Activated CD8-positive, alpha-beta memory T cell treated with anti-CD3 and anti-CD28 coated beads, Interleukin-2, amount 10 ng/mL, durations not matched to agents 7 days and 5 days (primary cell): ENCODE measurements at regions not wholly inside any gene's neighbourhood (a gene's known extent, or its start where the extent isn't known, plus 50 kb on each side); places are given as distances from the start of the nearest gene placed in this dataset.

ENCODE experiments used
- ATAC-seq: fragments of 150-1000 bp; cut with Tn5 transposase; one replicate; pipeline ENCODE4 v1.10.0; 2021; ENCODE audit warnings: moderate library complexity
- CTCF ChIA-PET: fragments of 350-600 bp; sonication (Branson Sonifier 250); formaldehyde crosslinking; loops from one replicate; lab custom pipeline; 2021; ENCODE audit warnings: antibody characterized with exemption; lab: Charles Lee
- DNase-seq: peaks from one replicate; pipeline ENCODE4 v3.0.0-alpha.2; 2020
- H3K27ac Mint-ChIP-seq: one replicate; pipeline ENCODE4 v1.8.0; 2021; ENCODE audit warnings: mild to moderate bottlenecking, mixed read lengths
- H3K27me3 Mint-ChIP-seq: one replicate; pipeline ENCODE4 v1.8.0; 2021; ENCODE audit warnings: mixed read lengths
- H3K36me3 Mint-ChIP-seq: one replicate; pipeline ENCODE4 v1.8.0; 2021; ENCODE audit warnings: mild to moderate bottlenecking, mixed read lengths
- H3K4me1 Mint-ChIP-seq: one replicate; pipeline ENCODE4 v1.8.0; 2021; ENCODE audit warnings: mixed read lengths
- H3K4me3 Mint-ChIP-seq: one replicate; pipeline ENCODE4 v1.8.0; 2021; ENCODE audit warnings: mild to moderate bottlenecking, moderate library complexity, mixed read lengths
- H3K9me3 Mint-ChIP-seq: one replicate; pipeline ENCODE4 v1.8.0; 2022; ENCODE audit warnings: low read depth, mixed read lengths

- H3K36me3 Mint-ChIP-seq, result no peaks in the 10 kb centered on the region
- no peak for ATAC-seq
- CTCF ChIA-PET, result no interaction called here
Measured at GRCh38 chr18:40690062-40690461, 1265.0 kb upstream of the PIK3C3 start.

GRCh38 chr18:40687399-40687798 is 1267.6 kb upstream of the PIK3C3 start:
- ATAC-seq (no peak), DNase-seq (no peak)
- no peak overlapping the region for H3K4me3 Mint-ChIP-seq
- no peaks in the 10 kb centered on the region for H3K36me3 Mint-ChIP-seq
- H3K4me1 Mint-ChIP-seq, result no peaks in the 10 kb centered on the region
- no peaks in the 10 kb centered on the region for H3K27me3 Mint-ChIP-seq
- CTCF ChIA-PET, result no interaction called here
- peaks cover 4% of the 10 kb centered on the region for H3K9me3 Mint-ChIP-seq
- H3K27ac Mint-ChIP-seq, result no peak overlapping the region

More at GRCh38 chr18:40690062-40690461, 1265.0 kb upstream of the PIK3C3 start:
- Mint-ChIP-seq H3K9me3 (peaks cover 4% of the 10 kb centered on the region), H3K27me3 (no peaks in the 10 kb centered on the region), H3K27ac (no peak overlapping the region), H3K4me1 (no peaks in the 10 kb centered on the region), H3K4me3 (no peak overlapping the region)
- no peak for DNase-seq

GRCh38 chr18:40686836-40687235 is 1268.2 kb upstream of the PIK3C3 start:
- CTCF ChIA-PET, result no interaction called here
- Mint-ChIP-seq H3K27ac (no peak overlapping the region), H3K4me1 (no peaks in the 10 kb centered on the region), H3K36me3 (no peaks in the 10 kb centered on the region), H3K9me3 (peaks cover 4% of the 10 kb centered on the region), H3K27me3 (no peaks in the 10 kb centered on the region), H3K4me3 (no peak overlapping the region)
- ATAC-seq, result no peak
- DNase-seq, result no peak

- CTCF ChIA-PET, result interaction anchor here (0.5 kb wide), 1 partner anchor 1362 kb away, joined by 3 read pairs; no protein-coding TSS in a partner anchor
- H3K27ac Mint-ChIP-seq, result no peak overlapping the region
- H3K27me3 Mint-ChIP-seq, result no peaks in the 10 kb centered on the region
- no peaks in the 10 kb centered on the region for H3K36me3 Mint-ChIP-seq
- no peaks in the 10 kb centered on the region for H3K4me1 Mint-ChIP-seq
- DNase-seq (no peak), ATAC-seq (no peak)
- H3K9me3 Mint-ChIP-seq, result peaks cover 4% of the 10 kb centered on the region
- no peak overlapping the region for H3K4me3 Mint-ChIP-seq
Measured at GRCh38 chr18:40685219-40685618, 1269.8 kb upstream of the PIK3C3 start.

- ATAC-seq, result no peak
- Mint-ChIP-seq H3K4me3 (no peak overlapping the region), H3K4me1 (no peaks in the 10 kb centered on the region), H3K27me3 (no peaks in the 10 kb centered on the region), H3K9me3 (no peaks in the 10 kb centered on the region), H3K27ac (no peak overlapping the region), H3K36me3 (no peaks in the 10 kb centered on the region)
- CTCF ChIA-PET, result no interaction called here
- DNase-seq, result no peak
Measured at GRCh38 chr18:40678318-40678717, 1276.7 kb upstream of the PIK3C3 start.

- no peaks in the 10 kb centered on the region for H3K36me3 Mint-ChIP-seq
- no peak overlapping the region for H3K27ac Mint-ChIP-seq
- H3K4me1 Mint-ChIP-seq, result no peaks in the 10 kb centered on the region
- H3K9me3 Mint-ChIP-seq, result no peaks in the 10 kb centered on the region
- DNase-seq (no peak), ATAC-seq (no peak)
- CTCF ChIA-PET, result no interaction called here
- H3K27me3 Mint-ChIP-seq, result no peaks in the 10 kb centered on the region
- H3K4me3 Mint-ChIP-seq, result no peak overlapping the region
Measured at GRCh38 chr18:40676668-40677067, 1278.4 kb upstream of the PIK3C3 start.

GRCh38 chr18:40673150-40673549 is 1281.9 kb upstream of the PIK3C3 start:
- H3K4me3 Mint-ChIP-seq, result no peak overlapping the region
- CTCF ChIA-PET, result no interaction called here
- no peak for DNase-seq
- no peaks in the 10 kb centered on the region for H3K4me1 Mint-ChIP-seq
- ATAC-seq, result no peak
- no peaks in the 10 kb centered on the region for H3K27me3 Mint-ChIP-seq
- H3K27ac Mint-ChIP-seq, result no peak overlapping the region
- H3K9me3 Mint-ChIP-seq, result peaks cover 6% of the 10 kb centered on the region
- no peaks in the 10 kb centered on the region for H3K36me3 Mint-ChIP-seq

- Mint-ChIP-seq H3K27ac (no peak overlapping the region), H3K9me3 (peaks cover 6% of the 10 kb centered on the region), H3K27me3 (no peaks in the 10 kb centered on the region), H3K36me3 (no peaks in the 10 kb centered on the region), H3K4me3 (no peak overlapping the region), H3K4me1 (no peaks in the 10 kb centered on the region)
- no peak for DNase-seq
- no peak for ATAC-seq
- CTCF ChIA-PET, result no interaction called here
Measured at GRCh38 chr18:40672590-40672989, 1282.4 kb upstream of the PIK3C3 start.

GRCh38 chr18:40670668-40671375 is 1284.2 kb upstream of the PIK3C3 start:
- Mint-ChIP-seq H3K9me3 (peaks cover 8% of the 10 kb centered on the region), H3K4me3 (no peak overlapping the region), H3K36me3 (no peaks in the 10 kb centered on the region), H3K27me3 (no peaks in the 10 kb centered on the region), H3K27ac (no peak overlapping the region), H3K4me1 (no peaks in the 10 kb centered on the region)
- CTCF ChIA-PET, result no interaction called here
- DNase-seq, result no peak
- no peak for ATAC-seq

GRCh38 chr18:40662898-40663437 is 1292.1 kb upstream of the PIK3C3 start:
- H3K27me3 Mint-ChIP-seq, result no peaks in the 10 kb centered on the region
- DNase-seq (no peak), ATAC-seq (no peak)
- no peaks in the 10 kb centered on the region for H3K36me3 Mint-ChIP-seq
- CTCF ChIA-PET, result no interaction called here
- H3K4me3 Mint-ChIP-seq, result no peak overlapping the region
- peaks cover 10% of the 10 kb centered on the region for H3K9me3 Mint-ChIP-seq
- H3K4me1 Mint-ChIP-seq, result no peaks in the 10 kb centered on the region
- no peak overlapping the region for H3K27ac Mint-ChIP-seq

GRCh38 chr18:40653682-40654081 is 1301.4 kb upstream of the PIK3C3 start:
- CTCF ChIA-PET, result no interaction called here
- DNase-seq (no peak), ATAC-seq (no peak)
- Mint-ChIP-seq H3K4me3 (no peak overlapping the region), H3K36me3 (no peaks in the 10 kb centered on the region), H3K9me3 (peaks cover 6% of the 10 kb centered on the region), H3K27ac (no peak overlapping the region), H3K4me1 (no peaks in the 10 kb centered on the region), H3K27me3 (no peaks in the 10 kb centered on the region)

GRCh38 chr18:40652321-40652720 is 1302.7 kb upstream of the PIK3C3 start:
- Mint-ChIP-seq H3K27me3 (no peaks in the 10 kb centered on the region), H3K4me1 (no peaks in the 10 kb centered on the region), H3K36me3 (no peaks in the 10 kb centered on the region), H3K4me3 (no peak overlapping the region), H3K9me3 (peaks cover 6% of the 10 kb centered on the region), H3K27ac (no peak overlapping the region)
- CTCF ChIA-PET, result no interaction called here
- DNase-seq (no peak), ATAC-seq (no peak)

GRCh38 chr18:40651163-40651562 is 1303.9 kb upstream of the PIK3C3 start:
- H3K27ac Mint-ChIP-seq, result no peak overlapping the region
- no peak overlapping the region for H3K4me3 Mint-ChIP-seq
- H3K36me3 Mint-ChIP-seq, result no peaks in the 10 kb centered on the region
- DNase-seq (no peak), ATAC-seq (no peak)
- peaks cover 6% of the 10 kb centered on the region for H3K9me3 Mint-ChIP-seq
- CTCF ChIA-PET, result no interaction called here
- H3K27me3 Mint-ChIP-seq, result no peaks in the 10 kb centered on the region
- H3K4me1 Mint-ChIP-seq, result no peaks in the 10 kb centered on the region

- ATAC-seq (no peak), DNase-seq (no peak)
- CTCF ChIA-PET, result no interaction called here
- no peaks in the 10 kb centered on the region for H3K36me3 Mint-ChIP-seq
- no peaks in the 10 kb centered on the region for H3K4me1 Mint-ChIP-seq
- no peak overlapping the region for H3K27ac Mint-ChIP-seq
- H3K4me3 Mint-ChIP-seq, result no peak overlapping the region
- peaks cover 11% of the 10 kb centered on the region for H3K9me3 Mint-ChIP-seq
- H3K27me3 Mint-ChIP-seq, result no peaks in the 10 kb centered on the region
Measured at GRCh38 chr18:40642692-40643229, 1312.3 kb upstream of the PIK3C3 start.
